ENCODE measurements at regions not wholly inside any gene's neighbourhood (a gene's known extent, or its start where the extent isn't known, plus 50 kb on each side); places are given as distances from the start of the nearest gene placed in this dataset.

- TF ChIP-seq, protein P1, sequence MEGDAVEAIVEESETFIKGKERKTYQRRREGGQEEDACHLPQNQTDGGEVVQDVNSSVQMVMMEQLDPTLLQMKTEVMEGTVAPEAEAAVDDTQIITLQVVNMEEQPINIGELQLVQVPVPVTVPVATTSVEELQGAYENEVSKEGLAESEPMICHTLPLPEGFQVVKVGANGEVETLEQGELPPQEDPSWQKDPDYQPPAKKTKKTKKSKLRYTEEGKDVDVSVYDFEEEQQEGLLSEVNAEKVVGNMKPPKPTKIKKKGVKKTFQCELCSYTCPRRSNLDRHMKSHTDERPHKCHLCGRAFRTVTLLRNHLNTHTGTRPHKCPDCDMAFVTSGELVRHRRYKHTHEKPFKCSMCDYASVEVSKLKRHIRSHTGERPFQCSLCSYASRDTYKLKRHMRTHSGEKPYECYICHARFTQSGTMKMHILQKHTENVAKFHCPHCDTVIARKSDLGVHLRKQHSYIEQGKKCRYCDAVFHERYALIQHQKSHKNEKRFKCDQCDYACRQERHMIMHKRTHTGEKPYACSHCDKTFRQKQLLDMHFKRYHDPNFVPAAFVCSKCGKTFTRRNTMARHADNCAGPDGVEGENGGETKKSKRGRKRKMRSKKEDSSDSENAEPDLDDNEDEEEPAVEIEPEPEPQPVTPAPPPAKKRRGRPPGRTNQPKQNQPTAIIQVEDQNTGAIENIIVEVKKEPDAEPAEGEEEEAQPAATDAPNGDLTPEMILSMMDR (IDR thresholded peaks at IDR 0.05; ENCODE audit: extremely low read depth, missing control alignments): no peak
Observed at GRCh38 chr2:136665736-136666135, 99.6 kb upstream of the THSD7B start.

GRCh38 chr2:136664713-136665405, 100.5 kb upstream of the THSD7B start:
- TF ChIP-seq, protein P1 (IDR thresholded peaks at IDR 0.05; ENCODE audit: extremely low read depth, missing control alignments): no peak
- no peak for DNase-seq (ENCODE audit: low spot score)

More at GRCh38 chr2:136665736-136666135, 99.6 kb upstream of the THSD7B start:
- DNase-seq (ENCODE audit: low spot score): no peak

GRCh38 chr2:136658201-136658600, 107.1 kb upstream of the THSD7B start:
- DNase-seq (ENCODE audit: low spot score): no peak
- TF ChIP-seq, protein P1 (IDR thresholded peaks at IDR 0.05; ENCODE audit: extremely low read depth, missing control alignments): no peak

GRCh38 chr2:136653861-136654260, 111.5 kb upstream of the THSD7B start:
- TF ChIP-seq, protein P1 (IDR thresholded peaks at IDR 0.05; ENCODE audit: extremely low read depth, missing control alignments): no peak

GRCh38 chr2:136651456-136652010, 113.8 kb upstream of the THSD7B start:
- DNase-seq (ENCODE audit: low spot score): no peak
- TF ChIP-seq, protein P1 (IDR thresholded peaks at IDR 0.05; ENCODE audit: extremely low read depth, missing control alignments): no peak

More at GRCh38 chr2:136653861-136654260, 111.5 kb upstream of the THSD7B start:
- DNase-seq (ENCODE audit: low spot score): no peak

DNA sequence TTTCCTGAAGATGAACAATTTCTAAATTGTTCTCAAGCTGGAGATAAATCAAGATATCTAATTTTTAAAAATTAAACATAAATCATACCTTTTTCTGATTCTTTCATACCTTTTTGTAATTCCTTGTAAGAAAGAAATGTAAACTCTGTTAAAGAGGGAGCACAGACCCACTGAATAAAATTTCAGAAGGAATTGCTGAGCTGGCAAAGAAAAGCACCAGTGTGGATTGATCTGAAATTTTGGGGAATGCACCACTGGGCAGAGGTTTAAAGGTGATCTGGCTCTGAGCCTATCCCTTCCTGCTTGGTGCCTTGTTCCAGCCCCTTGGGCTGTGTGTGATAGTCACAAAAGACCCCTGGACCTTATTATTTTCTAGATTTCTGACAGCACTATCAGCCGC, 118.3 kb upstream of the THSD7B start:
- TF ChIP-seq, protein P1 (IDR thresholded peaks at IDR 0.05; ENCODE audit: extremely low read depth, missing control alignments): no peak
- DNase-seq (ENCODE audit: low spot score): no peak

- no peak for DNase-seq (ENCODE audit: low spot score)
- TF ChIP-seq, protein P1 (IDR thresholded peaks at IDR 0.05; ENCODE audit: extremely low read depth, missing control alignments): no peak
Observed at GRCh38 chr2:136645236-136645828, 120.0 kb upstream of the THSD7B start.

Measured in GM20000 (cell line).